HFF-Myc (cell line): ENCODE measurements at regions not wholly inside any gene's neighbourhood (a gene's known extent, or its start where the extent isn't known, plus 50 kb on each side); places are given as distances from the start of the nearest gene placed in this dataset.

Experiments used
- DNase-seq: peaks from one replicate; pipeline ENCODE4 v3.0.0-alpha.2; 2011; ENCODE audit warnings: low read depth; ENCODE audit errors: extremely low read depth
- H3K4me3 ChIP-seq: replicated peaks from 2 replicates; pipeline ENCODE4 v1.5.1; 2011; ENCODE audit warnings: low read depth, mild to moderate bottlenecking, control low read depth, low read length
- CTCF ChIP-seq: IDR thresholded peaks from 2 replicates; pipeline ENCODE4 v1.5.1; 2012; ENCODE audit warnings: mild to moderate bottlenecking, low read depth, low read length, control low read depth; ENCODE audit errors: missing control alignments

GRCh38 chr7:52685333-52685732 is 350.1 kb upstream of the POM121L12 start:
- no peak overlapping the region for H3K4me3 ChIP-seq
- no peak for DNase-seq
- TF ChIP-seq CTCF: no peak

GRCh38 chr7:52684388-52684787 is 351.0 kb upstream of the POM121L12 start:
- no peak overlapping the region for H3K4me3 ChIP-seq
- TF ChIP-seq CTCF: no peak
- DNase-seq: no peak

GRCh38 chr7:52682993-52683392 is 352.4 kb upstream of the POM121L12 start:
- no peak for TF ChIP-seq CTCF
- DNase-seq: no peak
- H3K4me3 ChIP-seq: no peak overlapping the region

- H3K4me3 ChIP-seq: no peak overlapping the region
- no peak for TF ChIP-seq CTCF
These were observed 364.7 kb upstream of the POM121L12 start for GRCh38 chr7:52670608-52671225.

GRCh38 chr7:52669031-52669430 is 366.4 kb upstream of the POM121L12 start:
- TF ChIP-seq CTCF: no peak
- no peak overlapping the region for H3K4me3 ChIP-seq
- DNase-seq: no peak

More at GRCh38 chr7:52670608-52671225, 364.7 kb upstream of the POM121L12 start:
- DNase-seq: no peak

GRCh38 chr7:52668435-52668834 is 367.0 kb upstream of the POM121L12 start:
- no peak for DNase-seq
- no peak overlapping the region for H3K4me3 ChIP-seq
- TF ChIP-seq CTCF: no peak

GRCh38 chr7:52659178-52659577 is 376.3 kb upstream of the POM121L12 start:
- no peak overlapping the region for H3K4me3 ChIP-seq
- no peak for DNase-seq
- TF ChIP-seq CTCF: no peak
